Fibroblast of skin of right quadriceps (primary cell): ENCODE measurements at regions not wholly inside any gene's neighbourhood (a gene's known extent, or its start where the extent isn't known, plus 50 kb on each side); places are given as distances from the start of the nearest gene placed in this dataset.

Source experiments
- DNase-seq: peaks from one replicate; pipeline ENCODE4 v3.0.0-alpha.2; 2013

- no peak for DNase-seq
Observed at GRCh38 chr10:131585761-131586160, 274.2 kb upstream of the TCERG1L start.

GRCh38 chr10:131586958-131587357, 275.4 kb upstream of the TCERG1L start:
- DNase-seq: no peak

GRCh38 chr10:131587976-131588680, 276.6 kb upstream of the TCERG1L start:
- no peak for DNase-seq

GRCh38 chr10:131588704-131589220, 277.2 kb upstream of the TCERG1L start:
- no peak for DNase-seq

DNA sequence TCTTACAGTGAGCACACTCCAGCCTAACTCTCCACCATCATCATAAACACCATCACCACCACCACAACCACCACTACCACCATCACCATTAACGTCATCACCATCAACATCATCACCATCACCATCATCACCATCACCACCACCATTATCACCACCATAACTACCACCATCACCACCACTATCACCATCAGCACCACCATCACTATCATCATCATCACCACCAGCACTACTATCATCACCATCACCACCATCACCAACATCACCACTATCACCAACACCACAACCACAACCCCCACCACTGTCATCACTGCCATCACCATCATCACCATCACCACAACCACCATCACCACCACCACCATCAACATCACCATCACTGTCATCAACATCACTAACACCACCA, 279.0 kb upstream of the TCERG1L start:
- DNase-seq: no peak

DNA sequence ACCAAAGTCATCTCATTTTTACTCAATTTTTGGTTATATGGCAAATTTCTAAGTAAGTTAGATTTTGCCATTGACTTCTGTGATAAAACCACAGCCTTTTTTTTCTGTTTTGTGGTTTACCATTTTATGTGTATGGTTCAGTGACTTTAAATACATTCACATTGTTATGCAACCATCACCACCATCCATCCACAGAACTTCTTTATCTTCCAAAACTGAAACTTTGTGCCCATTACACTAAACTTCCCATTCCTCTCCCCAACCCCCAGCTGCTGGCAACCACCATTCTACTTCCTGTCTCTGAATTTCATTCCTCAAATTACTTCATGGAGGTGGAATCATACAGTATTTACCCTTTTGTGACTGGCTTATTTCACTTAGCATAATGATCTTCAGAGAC, 280.4 kb upstream of the TCERG1L start:
- no peak for DNase-seq

DNA sequence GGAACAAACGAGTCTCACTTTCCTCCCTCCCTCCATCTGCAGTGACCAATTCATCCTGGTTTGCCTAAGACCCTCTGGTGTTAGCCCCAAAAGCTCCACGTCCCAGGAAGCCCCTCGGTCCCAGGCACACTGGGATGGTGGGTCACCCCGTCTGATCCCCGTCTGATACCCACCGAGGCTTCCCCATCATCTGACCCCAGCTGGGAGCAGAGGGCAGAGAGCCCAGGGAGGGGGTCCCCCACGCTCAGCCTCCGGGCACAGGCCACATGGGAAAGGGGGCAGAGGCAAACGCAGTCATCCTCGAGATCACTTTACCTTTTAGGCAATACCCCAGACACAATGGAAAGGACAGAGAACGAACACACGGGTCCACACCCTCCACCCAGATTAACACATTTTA, 291.6 kb upstream of the PPP2R2D start:
- no peak for DNase-seq

DNA sequence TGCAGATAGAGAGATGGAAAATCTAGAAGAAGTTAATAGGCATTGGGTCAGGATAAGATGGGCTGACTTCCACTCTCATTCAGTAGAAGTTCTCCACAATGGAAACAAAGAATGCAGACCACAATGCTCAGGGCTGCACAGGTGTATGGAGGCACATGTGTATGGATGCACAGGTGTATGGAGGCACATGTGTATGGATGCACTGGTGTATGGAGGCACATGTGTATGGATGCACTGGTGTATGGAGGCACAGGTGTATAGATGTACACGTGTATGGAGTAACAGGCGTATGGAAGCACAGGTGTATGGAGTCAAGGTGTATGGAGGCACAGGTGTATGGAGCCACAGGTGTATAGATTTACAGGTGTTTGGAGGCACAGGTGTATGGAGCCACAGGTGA, 285.7 kb upstream of the PPP2R2D start:
- no peak for DNase-seq

- no peak for DNase-seq
Observed at GRCh38 chr10:131616040-131616439, 284.8 kb upstream of the PPP2R2D start.

- no peak for DNase-seq
Observed at GRCh38 chr10:131617113-131617858, 283.5 kb upstream of the PPP2R2D start.

GRCh38 chr10:131618587-131619267, 282.1 kb upstream of the PPP2R2D start:
- no peak for DNase-seq

- DNase-seq: no peak
Observed at GRCh38 chr10:131620314-131620713, 280.5 kb upstream of the PPP2R2D start.

GRCh38 chr10:131620904-131621303, 279.9 kb upstream of the PPP2R2D start:
- DNase-seq: no peak

- no peak for DNase-seq
Observed at GRCh38 chr10:131621784-131622624, 278.8 kb upstream of the PPP2R2D start.

DNA sequence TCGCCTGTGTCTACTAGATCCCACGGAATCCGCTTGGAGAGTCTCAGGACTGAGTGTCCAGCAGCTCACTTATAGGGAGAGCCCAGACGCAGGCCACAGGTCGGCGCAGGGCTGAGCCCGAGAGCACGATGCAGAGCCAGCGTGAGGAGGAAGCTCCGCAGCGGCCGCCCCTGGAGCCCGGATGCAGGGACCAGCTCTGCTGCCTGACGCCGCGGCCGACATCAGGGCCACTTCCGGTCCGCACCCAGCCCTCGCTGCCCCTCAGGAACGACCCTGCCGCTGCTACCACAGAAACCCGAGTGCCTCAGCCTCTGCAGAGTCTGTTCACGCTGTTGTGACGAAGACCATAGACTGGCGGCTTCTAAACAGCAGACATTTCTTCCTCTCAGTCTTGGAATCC, 275.8 kb upstream of the PPP2R2D start:
- DNase-seq: no peak

DNA sequence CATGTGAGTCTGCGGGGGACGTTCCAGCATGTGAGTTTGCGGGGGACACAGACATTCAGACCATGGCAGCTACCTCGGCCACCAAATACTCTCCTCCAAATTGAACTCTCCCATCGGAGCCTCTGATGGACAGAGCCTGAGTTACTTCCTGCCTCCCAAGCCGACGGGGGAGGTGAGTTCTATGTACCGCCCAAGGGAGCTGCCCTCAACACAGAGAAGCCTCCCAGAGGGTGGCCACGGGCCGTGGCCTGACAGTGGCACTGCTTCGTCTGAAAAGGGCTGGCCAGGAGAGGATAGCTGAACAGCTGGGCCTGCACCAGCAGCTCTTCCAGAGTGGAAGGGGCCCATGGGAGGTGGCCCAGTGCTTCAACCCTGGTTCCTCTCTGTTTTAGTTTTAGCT, 274.5 kb upstream of the PPP2R2D start:
- DNase-seq: no peak

GRCh38 chr10:131629026-131629770, 271.6 kb upstream of the PPP2R2D start:
- DNase-seq: no peak

GRCh38 chr10:131630772-131631258, 270.0 kb upstream of the PPP2R2D start:
- DNase-seq: no peak

GRCh38 chr10:131631619-131632018, 269.2 kb upstream of the PPP2R2D start:
- DNase-seq: no peak

DNA sequence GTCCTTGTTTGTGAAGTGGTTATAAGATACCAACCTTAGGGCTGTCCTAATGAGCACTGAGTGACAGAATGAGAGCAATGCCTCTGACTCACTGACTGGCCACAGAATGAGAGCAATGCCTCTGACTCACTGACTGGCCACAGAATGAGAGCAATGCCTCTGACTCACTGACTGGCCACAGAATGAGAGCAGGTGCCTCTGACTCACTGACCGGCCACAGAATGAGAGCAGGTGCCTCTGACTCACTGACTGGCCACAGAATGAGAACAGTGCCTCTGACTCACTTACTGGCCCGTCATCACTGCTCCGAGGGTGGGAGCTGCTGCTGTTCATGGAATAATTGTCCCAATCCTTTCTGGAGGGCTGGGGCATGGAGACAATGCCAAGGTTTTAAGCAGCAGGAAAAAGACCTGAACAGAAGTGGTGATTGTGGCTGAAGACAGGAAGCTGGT, 265.2 kb upstream of the PPP2R2D start:
- DNase-seq: no peak

DNA sequence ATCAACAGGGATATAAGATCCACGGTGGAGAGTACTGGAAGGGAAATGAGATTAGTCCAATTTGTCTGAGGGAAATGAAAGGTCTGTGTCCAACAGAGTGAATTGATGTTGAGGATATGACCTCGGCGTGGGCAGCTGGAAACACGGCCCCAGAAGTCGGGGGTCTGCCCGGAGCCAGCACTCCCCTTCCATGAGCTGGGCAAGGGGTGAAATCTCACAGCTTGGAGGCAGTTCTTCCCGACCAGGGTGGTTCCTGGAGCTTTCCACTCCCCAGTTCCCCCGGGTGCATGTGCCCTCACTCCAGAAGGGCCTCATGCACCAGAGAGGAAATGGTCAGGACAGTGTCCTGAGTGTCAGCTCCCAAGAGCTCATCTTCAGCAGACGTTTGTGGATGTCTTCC, 264.7 kb upstream of the PPP2R2D start:
- DNase-seq: no peak
